RWPE1 (cell line): ENCODE measurements at regions not wholly inside any gene's neighbourhood (a gene's known extent, or its start where the extent isn't known, plus 50 kb on each side); places are given as distances from the start of the nearest gene placed in this dataset.
A peak's percentile ranks its signal among the peaks of the same experiment; 100 is the strongest.

Experiments
- CTCF ChIA-PET: fragments of 350-600 bp; sonication (Branson Sonifier 250); formaldehyde crosslinking; extraction: SDS; loops from one replicate; lab custom pipeline; 2021; lab: Yijun Ruan, JAX
- POLR2A ChIA-PET: fragments of 400-600 bp; formaldehyde crosslinking; extraction: SDS; loops from one replicate; lab custom pipeline; 2020; ENCODE audit warnings: antibody characterized with exemption; ENCODE audit not compliant: low non-redundant PET; lab: Yijun Ruan, JAX
- DNase-seq: peaks from one replicate; pipeline ENCODE4 v3.0.0; 2012; ENCODE audit warnings: low spot score
- H3K27ac ChIP-seq: fragments of 450-650 bp; 2 replicates; pipeline ENCODE4 v1.5.1; 2017
- TF ChIP-seq, protein P1 (sequence below): fragments of 450-650 bp; conservative IDR thresholded peaks from 2 replicates; pipeline ENCODE4 v1.5.1; 2017; ENCODE audit warnings: low read depth, mild to moderate bottlenecking

DNA sequence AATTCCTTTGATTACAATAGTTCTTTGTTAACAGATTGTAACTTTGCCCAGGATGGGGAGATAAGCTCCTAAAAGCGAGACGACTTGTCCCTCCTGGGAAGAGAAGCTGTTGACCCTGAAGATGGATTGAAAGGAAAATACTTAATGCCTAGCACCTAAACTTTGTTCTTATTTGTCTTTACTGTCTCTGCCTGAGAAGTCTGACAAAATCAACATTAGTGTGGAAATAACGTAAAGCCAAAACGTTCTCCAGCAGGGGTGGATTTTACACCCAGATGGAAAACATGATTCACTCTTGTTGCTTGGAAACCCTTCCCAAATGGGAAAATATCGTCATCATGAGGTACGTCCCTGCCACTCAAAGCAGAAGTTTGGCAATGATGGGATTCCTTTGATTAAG lies 450.1 kb downstream of the SLC4A3 start:
- ChIA-PET POLR2A (no interaction called here), CTCF (interaction anchor here (0.6 to 1.2 kb wide), 2 partner anchors 32 to 132 kb away, joined by 3 read pairs; no protein-coding TSS in a partner anchor)
- no peak overlapping the region for H3K27ac ChIP-seq
- DNase-seq: peak; percentile 13
- TF ChIP-seq, protein P1, sequence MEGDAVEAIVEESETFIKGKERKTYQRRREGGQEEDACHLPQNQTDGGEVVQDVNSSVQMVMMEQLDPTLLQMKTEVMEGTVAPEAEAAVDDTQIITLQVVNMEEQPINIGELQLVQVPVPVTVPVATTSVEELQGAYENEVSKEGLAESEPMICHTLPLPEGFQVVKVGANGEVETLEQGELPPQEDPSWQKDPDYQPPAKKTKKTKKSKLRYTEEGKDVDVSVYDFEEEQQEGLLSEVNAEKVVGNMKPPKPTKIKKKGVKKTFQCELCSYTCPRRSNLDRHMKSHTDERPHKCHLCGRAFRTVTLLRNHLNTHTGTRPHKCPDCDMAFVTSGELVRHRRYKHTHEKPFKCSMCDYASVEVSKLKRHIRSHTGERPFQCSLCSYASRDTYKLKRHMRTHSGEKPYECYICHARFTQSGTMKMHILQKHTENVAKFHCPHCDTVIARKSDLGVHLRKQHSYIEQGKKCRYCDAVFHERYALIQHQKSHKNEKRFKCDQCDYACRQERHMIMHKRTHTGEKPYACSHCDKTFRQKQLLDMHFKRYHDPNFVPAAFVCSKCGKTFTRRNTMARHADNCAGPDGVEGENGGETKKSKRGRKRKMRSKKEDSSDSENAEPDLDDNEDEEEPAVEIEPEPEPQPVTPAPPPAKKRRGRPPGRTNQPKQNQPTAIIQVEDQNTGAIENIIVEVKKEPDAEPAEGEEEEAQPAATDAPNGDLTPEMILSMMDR: no peak

- H3K27ac ChIP-seq: no peak overlapping the region
- TF ChIP-seq, protein P1: no peak
- DNase-seq: no peak
- ChIA-PET POLR2A (no interaction called here), CTCF (no interaction called here)
Observed at GRCh38 chr2:220078439-220078838, 451.0 kb downstream of the SLC4A3 start.

- ChIA-PET POLR2A (no interaction called here), CTCF (no interaction called here)
- TF ChIP-seq, protein P1: no peak
- no peak overlapping the region for H3K27ac ChIP-seq
- DNase-seq: no peak
Observed at GRCh38 chr2:220079595-220079994, 452.2 kb downstream of the SLC4A3 start.

DNA sequence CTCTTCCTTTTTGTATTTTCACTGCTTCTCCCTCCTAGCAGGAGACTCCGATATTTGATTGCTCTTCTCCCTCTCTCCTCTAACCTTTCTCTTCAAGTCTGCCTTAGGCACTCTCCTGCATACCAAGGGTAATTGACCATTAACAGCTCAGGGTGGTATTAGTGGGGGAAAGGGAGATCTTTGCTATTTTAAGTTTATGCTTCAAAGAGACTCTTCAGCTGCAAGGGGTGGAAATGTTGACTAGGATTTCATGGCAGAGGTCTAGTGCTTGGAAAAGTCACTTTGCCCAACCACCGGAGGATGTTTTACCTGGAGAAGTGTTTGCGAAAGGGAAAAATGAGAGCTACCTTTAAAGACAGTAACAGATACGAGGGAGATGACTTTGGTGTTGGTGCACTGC lies 453.7 kb downstream of the SLC4A3 start:
- CTCF ChIA-PET: no interaction called here
- TF ChIP-seq, protein P1: no peak

DNA sequence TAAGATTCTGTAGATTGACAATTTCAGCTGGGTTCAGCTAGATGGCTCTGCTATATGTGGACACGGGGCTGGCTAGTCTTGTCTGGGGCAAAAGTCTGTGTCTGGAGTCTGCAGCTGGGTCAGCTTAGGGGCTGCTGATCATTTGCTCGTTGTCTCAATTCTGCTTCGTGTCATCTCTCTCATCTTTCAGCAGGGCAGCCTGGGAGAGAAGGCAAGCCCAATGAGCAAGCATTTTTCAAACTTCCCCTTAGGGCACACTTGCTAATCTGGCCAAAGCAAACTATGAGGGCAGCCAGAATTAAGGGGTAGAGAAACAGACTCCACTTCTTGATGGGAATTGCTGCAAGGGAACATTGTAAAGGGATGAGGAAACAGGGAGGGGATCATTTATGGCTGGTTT lies 462.6 kb downstream of the SLC4A3 start:
- H3K27ac ChIP-seq: no peak overlapping the region
- POLR2A ChIA-PET: no interaction called here
- TF ChIP-seq, protein P1: no peak
- no peak for DNase-seq
- CTCF ChIA-PET: no interaction called here

More for the DNA sequence above, 453.7 kb downstream of the SLC4A3 start:
- DNase-seq: no peak
- H3K27ac ChIP-seq: no peak overlapping the region
- POLR2A ChIA-PET: interaction anchor here (0.6 kb wide), 1 partner anchor 23 kb away, joined by 3 read pairs; no protein-coding TSS in a partner anchor

GRCh38 chr2:220096406-220096805 lies 469.0 kb downstream of the SLC4A3 start:
- TF ChIP-seq, protein P1: no peak
- no peak overlapping the region for H3K27ac ChIP-seq
- DNase-seq: no peak
- CTCF ChIA-PET: interaction anchor here (0.7 kb wide), 1 partner anchor 281 kb away, joined by 3 read pairs; no protein-coding TSS in a partner anchor
- POLR2A ChIA-PET: no interaction called here
